IPS DF 4.7 (cell line): ENCODE measurements at regions not wholly inside any gene's neighbourhood (a gene's known extent, or its start where the extent isn't known, plus 50 kb on each side); places are given as distances from the start of the nearest gene placed in this dataset.
"Not testable (repeated sequence)": the region's sequence is repeated elsewhere in the genome, so short reads cannot be mapped to it uniquely, and the experiment has no call there.

ENCODE experiments used
- DNase-seq: peaks from one replicate; pipeline ENCODE4 v3.0.0-alpha.2; 2013; ENCODE audit warnings: low spot score; ENCODE audit errors: extremely low read depth

DNA sequence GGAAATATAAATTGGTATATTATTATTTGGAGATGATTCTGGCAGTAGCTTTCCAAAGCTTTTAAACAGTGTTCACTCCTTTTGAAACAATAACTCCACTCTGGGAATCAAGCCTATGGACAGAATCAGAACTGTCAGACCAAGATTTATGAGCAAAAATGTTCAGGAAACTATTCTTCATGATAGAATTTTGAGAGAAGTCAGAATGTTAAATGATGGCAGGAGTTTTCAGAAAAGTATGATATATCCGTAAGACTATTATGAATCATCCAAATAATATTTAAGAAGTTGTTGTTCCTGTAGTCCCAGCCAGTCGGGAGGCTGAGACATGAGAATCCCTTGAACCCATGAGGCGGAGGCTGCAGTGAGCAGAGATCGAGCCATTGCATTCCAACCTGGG, 50.5 kb upstream of the ADGRG2 start:
- DNase-seq = no peak

DNA sequence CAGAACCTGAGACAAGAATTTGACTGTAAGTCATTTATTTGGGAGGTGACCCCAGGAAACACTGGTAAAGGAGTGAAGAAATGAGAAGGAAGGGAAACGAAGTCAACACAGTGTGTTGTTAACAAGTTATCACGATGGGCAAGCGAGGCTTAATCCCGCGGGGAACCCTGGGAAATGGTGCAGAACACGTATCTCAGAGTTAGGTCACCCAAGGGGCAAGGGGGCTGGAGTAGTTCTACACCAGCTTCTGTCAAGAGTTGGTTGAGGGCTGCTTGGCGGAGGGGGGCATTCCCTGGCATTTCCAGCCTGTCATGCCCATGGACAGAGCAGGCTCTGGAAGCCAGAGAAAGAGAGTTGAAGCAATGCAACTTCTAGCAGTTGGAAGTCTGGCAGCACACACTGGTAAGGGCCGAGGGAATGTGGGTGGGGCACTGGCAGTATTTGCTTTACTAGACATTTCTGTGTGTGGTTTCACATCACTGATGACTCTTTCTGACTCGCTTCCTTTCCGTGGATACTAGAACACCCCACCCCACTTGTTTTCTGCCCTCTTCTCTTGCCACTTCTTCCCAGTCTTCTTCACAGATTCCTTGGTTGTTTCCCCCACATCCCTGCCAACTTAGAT, 52.2 kb upstream of the ADGRG2 start:
- DNase-seq = no peak

DNA sequence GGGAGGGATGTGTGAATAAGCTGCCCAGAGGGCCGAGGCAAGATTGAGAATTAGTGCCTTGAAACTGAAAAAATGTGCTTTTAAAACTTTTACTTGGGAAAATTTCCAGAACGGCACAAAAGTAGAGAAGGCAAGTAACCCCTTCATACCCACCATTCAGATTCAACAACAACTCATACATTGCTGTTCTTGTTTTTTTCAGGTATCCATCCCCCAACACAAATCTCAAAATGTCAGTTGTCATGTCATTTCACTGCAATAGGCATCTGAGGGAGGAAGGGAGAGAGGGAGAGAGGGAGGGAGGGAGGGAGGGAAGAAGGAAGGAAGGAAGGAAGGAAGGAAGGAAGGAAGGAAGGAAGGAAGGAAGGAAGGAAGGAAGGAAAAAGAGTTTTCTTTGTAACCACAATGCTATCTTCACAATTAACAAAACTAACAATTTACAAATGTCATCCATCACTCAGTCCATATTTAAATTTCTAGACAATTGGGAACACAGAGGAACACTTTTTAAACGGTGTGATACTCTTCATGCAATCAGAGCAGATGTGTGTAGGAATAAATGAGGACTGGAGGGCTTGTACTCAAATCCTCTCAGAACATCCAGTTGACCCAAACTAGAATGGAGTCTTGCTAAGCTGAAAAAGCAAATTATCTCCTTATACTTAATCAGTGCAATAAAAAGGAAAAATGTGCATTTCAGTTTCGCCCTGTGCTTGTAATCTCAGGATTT, 54.8 kb upstream of the ADGRG2 start:
- no peak for DNase-seq

DNA sequence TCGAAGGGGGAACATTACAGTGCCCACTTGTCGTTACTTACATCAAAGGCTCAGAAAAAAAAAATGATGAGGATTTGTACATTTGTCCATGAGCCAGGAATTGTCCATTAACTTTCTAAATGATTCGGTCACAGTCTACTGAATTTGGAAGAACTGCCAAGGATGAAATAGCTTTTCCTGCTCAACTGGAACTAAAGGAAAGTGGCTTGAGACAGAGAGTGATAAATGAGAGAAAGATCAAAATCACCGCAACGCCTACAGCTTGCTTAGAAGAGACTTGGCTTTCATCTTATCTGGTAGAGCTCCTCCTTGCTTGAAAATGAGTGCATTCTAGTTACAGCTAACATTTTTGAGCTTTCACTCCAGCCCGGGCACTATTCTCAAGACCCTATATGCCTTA, 55.5 kb upstream of the ADGRG2 start:
- no peak for DNase-seq

DNA sequence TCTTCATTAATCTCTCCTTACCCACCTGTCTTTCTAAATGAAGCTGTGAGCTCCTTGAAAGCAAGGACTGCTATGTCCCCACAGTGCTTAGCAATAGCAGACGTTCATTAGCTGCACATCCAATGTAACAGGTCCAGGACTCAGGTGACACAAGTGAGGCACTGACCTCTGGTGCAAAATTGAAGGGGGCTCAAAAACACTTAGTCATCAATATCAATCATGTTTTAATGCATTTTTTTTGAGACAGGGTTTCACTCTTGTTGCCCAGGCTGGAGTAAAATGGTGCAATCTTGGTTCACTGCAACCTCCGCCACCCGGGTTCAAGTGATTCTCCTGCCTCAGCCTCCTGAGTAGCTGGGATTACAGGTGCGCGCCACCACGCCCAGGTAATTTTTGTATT, 56.1 kb upstream of the ADGRG2 start:
- DNase-seq = no peak

DNA sequence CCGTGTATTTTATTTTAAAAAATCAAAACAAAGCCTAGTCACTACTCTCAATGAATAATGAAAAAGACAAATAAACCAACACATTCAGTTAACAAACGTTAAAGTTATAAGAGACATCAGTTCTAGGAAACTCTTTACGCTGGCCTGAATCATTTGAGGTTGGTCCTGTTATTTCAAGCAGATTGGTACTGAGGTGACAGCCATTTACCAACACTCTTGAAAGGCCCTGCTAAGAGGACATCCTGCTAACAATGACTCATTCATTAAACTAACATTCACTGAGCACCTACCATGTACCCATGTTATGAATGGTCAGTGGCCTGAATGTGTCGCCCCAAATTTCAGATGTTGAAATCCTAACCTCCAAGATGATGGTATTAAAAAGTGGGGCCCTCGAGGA, 57.1 kb upstream of the ADGRG2 start:
- DNase-seq = no peak

DNA sequence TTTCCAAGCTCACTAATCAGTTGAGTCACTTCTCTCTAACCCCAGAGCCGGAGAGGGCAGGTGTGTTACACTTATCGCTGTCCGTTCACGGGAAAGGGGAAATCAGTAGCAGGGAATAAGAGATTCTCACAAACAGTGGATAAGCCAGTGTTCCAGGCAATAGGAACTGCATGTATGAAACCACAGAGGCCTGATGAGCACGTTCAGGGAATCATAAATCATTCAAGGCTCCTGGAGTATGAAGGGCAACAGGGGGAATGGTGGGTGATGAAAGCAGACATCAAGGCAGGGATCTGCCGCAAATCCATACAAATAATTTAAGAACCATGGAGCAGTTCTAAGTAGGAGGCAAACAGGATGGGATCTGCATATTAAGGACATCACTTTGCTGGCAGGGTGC, 59.1 kb upstream of the ADGRG2 start:
- no peak for DNase-seq

DNA sequence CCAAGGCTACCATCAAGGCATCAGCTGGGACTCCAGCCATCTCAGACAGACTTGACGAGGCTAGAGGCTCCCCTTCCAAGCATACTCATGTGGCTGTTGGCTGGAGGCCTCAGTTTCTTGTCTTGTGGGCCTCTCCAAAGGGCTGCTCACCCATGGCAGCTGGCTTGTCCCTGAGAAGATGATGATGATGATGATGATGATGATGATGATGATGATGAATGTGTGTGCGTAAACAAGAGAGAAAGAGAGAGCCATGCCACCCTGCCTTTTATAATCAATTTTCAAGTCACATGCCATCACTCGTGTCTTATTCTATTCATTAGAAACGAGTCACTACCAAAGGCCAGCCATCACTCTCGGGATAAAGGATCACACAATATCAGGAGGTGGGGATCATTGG, 60.5 kb upstream of the ADGRG2 start:
- DNase-seq = no peak

DNA sequence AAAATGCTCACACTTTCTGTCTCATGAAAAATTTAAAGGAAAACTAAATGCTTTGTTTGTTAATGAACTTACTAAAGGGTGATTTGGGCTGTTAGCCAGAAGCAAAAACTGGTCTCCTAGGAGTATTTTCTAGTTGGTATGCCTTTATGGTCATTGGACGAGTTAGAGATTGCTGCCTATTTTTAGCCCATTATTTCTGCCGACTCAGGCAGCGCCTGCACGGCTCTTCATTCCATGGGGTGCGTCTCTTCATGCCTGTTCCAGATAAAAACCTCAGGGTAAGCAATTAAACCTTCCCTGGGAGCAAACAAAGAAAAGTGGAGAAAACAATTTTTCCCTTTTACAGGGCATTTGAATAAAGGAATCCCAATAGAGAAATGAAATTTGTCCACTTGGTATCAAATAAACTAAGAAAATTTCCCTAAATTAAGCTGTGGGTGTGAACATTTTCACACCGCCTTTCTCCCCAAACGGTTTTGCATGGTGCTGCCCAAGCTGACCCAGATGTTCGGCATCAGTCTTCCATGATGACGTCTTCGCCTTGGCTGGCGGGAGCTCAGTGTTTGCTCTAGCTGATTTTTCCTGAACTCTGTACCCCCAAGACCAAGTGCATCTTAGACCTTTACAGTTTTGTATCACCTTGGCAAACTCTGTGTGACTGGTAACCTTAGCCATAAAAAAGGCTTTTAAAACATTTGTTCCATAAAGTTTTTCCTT, 61.7 kb upstream of the ADGRG2 start:
- DNase-seq = no peak

DNA sequence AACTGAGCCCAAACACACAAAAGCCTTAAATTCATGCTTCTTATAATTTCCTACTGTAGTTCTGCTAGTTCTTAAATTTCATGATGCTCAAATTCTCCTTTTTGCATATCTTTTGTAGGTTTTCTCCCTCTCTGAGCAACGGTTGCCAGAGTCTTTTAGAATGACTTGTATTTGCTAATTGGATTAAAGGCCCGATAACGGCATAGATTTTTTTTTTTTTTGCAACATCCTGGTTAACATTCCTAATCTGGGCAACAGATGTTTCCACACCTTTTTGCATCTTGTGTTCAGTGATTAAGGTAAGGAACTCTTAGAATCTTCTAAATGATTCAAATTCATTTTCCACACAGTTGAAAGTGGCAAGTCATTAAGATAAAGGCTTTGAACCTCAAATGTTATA, 66.3 kb upstream of the ADGRG2 start:
- no peak for DNase-seq

DNA sequence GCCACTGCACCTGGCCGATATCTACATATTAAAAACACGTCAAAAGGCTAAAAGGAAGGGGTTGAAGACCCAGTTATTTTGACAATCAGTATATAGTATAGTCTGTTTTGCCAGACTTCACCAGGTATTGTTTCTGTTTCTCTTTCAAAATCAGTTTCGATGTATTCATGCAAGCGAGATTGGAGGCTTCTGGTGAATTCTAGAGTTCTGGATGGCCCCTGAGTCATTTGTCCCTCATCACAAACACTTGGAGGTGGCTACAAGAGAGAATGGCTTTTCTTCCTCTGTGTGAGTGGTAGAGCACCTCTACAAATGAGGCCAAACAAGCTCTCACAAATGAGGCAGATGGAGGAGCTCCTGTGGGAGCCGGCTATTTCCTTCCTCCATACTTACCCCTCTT, 68.6 kb upstream of the ADGRG2 start:
- no peak for DNase-seq

DNA sequence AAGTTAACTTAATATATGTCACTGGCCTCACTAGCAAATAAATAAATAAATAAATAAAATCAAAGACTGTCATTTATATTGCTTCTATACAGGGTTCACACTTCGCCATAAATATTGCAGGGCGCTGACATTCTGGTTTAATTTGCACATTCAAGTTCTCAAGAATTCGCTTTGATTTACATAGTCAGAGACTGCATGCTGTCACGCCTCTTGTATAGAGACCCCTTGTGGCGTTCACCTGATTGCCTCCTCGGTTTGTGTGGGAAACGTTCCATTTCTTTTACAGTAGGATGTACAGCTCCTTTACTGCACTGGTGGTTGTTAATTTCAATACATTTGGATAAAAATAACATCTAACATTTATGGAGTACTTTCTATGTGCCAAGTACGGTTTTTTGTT, 71.3 kb upstream of the ADGRG2 start:
- DNase-seq = no peak

DNA sequence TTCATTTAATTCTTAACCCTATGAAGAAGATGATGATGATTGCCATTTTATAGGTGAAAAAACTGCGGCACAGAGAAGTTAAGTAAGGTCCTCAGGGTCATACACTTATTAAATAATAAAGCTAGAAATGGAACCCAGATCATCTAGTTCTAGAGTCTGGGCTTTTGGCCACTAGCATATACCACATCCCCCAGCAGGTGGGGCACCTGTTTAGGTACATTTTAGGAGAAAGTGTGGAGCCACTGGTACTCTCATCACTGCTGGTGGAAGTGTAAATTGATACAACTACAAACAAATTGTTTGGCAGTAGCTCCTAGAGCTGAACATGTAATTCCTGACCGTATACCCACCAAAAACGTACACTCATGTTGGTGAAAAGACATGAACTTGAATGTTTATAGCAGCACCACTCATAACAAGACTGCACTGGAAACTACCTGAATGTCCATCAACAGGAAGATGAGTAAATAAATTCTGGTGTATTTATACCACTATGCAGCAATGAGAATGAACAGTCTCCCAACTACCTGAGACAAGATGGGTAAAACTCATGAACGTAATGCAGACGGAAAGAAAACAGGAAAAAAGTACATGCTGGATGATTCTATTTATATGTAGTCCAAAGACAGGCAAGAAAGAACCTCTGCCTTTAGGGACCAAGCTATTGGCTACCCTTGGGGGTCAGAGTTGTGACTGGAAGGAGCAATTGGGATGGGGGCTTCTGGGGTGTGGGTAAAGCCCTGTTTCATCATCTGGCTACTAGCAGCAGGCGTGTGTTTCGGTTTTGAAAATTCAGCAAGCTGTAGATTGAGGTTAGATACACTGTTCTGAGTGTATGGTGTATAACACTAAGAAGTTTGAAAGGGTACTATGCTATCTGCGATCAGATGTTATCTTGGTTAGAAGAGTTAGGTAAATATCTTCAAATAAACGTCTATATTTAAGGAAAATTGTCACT, 72.3 kb upstream of the ADGRG2 start:
- no peak for DNase-seq

DNA sequence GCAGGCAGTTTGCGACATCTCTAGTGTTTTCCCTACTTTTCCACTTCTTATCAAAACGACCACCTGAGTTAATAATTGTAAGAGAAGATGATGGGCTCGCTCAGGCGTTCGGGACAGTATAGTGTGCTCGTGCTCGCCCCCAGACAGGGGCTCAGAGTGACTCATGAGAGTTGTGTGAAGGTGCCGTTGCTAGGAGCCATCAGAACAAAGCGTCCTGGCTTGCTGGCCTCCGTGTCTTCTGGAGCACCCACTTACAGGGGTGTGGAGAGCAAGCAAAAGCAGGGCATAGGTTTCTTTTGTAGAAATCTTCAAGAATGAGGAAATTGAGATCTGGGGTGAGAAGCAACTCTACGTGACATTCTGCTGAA, 73.0 kb upstream of the ADGRG2 start:
- no peak for DNase-seq

DNA sequence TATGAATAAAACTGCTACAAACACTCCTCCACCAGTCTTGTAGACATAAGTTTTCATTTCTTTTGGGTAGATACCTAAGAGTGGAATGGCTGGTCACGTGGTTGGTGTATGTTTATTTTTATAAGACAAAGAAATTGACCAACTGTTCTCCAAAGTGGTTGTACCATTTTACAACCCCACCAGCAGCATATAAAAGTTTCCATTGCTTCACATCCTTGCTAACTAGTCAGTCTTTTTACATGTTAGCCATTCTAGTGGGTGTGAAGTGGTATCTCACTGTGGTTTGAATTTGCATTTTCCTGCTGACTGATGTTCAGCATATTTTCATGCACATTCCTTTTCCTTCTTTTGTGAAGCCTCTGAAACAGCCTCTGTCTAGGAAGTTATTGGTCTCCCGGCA, 76.2 kb upstream of the ADGRG2 start:
- no peak for DNase-seq

DNA sequence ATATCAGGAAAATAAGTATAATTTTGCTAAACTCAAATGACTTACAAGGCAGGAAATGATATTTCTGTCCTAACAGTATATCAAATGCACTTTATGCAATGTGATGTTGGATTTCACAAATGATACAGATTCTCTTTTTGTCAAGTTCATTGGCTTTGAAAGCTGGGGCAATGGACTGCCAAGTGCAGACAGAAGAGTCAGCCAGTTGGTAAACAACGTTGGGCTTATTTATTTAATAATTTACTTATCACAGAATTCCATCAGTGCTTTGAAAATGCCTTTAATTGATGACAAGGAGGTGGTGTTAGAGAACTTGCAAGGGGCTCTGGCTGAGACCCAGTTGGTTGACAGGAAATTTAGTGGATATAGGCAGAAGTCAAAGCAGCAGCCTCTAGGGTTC, 79.9 kb upstream of the ADGRG2 start:
- no peak for DNase-seq

DNA sequence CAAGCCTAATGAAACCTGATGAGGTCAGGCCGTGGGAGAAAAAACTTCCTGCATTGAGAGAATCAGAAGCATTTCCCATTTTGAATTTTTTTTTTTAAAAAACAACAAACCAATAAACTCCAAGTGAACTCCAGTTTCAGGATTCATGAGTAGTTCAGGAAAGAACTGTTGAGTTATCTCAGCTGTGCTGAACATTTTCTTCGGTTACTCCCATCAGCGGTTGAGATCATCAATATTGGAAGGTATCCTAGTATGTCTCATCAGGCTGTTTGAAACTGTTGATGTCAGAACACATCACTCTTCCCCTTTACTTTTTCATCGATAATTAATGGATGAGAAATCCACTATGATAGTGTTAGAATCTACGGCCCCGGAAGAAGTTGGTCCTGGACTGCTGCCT, 82.4 kb upstream of the ADGRG2 start:
- DNase-seq = no peak

DNA sequence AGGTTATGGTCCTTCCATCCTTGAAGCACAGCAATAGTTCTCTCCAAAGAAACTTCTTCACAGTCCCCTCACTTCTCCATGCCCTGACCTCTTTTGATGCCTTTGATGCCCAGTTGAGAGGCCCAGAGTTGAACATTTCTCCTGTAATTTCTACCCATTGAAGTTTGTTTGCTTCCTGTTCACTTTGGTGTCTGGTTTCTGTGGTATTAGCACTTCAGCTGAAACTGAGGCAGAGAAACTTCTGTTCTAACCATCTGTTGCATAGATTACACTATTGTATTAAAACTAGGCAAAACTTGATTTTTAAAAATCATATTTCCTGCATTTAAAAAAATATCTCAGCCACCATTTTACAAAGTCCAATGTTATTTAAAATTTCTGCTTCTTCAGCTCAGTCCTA, 89.8 kb upstream of the ADGRG2 start:
- DNase-seq = no peak

DNA sequence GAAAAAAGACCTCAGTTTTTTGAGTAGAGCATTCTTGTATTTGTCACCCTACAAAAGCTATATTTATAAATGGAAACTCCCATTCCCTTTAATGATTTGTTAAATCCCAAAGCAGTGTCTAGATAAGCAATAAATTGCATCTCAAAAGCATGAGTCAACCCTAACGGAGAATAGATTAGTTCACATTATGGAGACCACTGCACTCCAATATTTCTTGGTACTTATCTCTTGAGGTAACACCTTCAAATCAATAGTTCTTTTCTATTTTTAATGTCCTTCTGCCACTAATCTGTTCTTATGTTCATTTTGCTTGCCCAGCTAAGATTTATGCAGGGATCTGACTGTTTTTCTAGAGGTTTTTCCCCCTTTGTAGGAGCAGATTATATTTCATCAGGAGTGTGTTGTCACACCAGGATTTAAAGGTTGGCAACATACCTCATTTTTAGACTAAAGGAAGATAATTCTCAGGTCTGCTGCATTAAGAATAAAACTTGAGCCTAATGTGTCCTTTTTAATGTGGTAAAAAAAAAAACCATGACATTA, 91.4 kb upstream of the ADGRG2 start:
- DNase-seq = no peak

DNA sequence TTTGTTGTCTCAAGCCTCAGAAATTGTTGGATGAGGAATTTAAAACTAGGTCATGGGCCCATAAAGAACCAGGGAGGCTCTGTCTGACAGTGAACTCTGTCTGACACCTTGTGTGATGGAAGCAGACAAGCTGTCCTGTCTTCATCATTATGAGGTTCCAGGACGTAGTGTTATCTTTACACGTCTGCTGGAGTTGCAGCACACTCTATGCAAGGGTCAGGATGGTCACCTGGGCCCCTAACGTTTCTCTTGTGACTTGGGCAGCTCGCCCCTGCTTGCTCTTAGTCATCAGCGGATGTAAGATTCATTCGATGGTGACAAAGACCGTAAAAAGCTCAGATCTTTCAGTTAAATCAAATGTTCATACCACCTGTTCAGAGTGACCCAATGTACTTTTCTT, 92.0 kb upstream of the ADGRG2 start:
- no peak for DNase-seq

DNA sequence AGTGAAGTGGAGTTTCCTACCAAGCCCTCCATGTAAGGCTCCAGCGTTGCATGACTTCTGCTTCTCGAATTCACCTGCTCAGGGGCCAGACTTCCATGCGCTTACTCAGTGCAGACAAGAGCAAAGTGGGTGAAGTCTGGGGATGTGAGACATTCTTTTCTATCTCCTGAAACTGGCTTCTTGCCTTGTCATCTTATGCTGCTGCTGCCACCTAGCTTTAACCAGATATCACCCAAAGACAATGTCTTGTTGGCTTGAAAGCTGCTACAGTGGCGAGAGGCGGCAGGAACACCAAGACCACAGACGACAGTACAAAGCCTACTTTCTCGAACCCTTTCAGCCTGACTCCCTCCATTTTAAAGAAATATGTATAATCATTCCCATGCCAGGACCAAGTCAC, 103.6 kb upstream of the ADGRG2 start:
- DNase-seq = peak; percentile 3

DNA sequence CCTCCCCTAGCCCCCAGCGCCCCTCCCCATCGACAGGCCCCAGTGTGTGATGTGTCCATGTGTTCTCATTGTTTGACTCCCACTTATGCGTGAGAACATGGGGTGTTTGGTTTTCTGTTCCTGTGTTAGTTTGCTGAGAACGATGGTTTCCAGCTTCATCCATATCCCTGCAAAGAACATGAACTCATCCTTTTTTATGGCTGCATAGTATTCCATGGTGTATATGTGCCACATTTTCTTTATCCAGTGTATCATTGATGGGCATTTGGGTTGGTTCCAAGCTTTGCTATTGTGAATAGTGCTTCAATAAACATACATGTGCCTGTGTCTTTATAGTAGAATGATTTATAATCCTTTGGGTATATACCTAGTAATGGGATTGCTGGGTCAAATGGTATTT, 107.6 kb upstream of the ADGRG2 start:
- not testable (repeated sequence) for DNase-seq
